ENCODE measurements at regions not wholly inside any gene's neighbourhood (a gene's known extent, or its start where the extent isn't known, plus 50 kb on each side); places are given as distances from the start of the nearest gene placed in this dataset.

DNA sequence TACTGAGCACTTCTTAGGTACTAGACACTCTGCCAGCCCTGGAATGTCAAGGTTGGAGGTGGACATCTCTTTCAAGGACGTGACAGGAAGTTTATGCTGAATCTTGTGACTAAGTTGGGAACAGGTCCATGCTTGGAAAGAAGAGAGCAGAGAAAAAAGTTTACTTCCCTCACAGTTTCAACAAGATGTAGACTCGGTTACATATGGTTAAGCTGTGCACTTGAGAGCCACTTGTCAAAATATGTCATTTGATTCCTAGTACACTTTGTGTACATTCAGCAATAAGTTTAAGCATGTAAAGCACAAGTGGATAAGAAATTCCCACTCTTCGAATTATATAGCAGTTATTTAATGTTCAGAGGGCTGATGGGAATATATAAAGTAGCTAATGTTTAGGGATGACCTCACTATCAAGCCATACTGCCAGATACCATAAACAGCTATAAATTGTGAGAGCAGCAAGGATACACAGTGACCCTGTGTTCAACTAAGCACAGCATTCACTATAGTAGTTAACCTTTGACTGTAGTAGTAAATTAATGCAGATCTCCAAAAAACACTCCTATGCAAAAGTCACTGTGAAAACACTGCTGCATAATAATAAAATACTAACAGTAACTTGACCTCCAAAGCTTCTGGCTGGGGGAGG lies 1944.6 kb upstream of the WWC1 start:
- FAIRE-seq = no peak
- DNase-seq (ENCODE audit: extremely low spot score, insufficient read length, low read depth) = no peak

DNA sequence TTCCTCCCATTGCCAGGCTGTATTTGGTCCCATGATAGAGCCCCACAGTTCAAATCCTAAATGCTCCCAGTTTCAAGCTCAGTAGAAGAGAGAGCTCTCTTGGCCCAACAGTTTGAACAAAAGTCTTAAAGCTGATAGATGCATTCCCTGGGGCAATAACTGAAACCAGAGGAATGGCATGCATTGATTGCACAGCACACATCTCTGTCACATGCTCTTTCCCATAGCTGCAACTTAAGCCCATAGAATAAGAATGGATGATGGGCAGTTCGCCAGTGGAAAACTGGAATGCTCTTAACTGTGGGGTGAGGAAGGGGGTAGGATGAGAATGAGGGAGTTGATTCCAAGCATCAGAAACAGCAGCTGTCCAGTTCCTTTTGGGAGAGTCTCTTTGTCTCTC lies 1942.4 kb upstream of the WWC1 start:
- no peak for DNase-seq (ENCODE audit: extremely low spot score, insufficient read length, low read depth)
- no peak for FAIRE-seq

DNA sequence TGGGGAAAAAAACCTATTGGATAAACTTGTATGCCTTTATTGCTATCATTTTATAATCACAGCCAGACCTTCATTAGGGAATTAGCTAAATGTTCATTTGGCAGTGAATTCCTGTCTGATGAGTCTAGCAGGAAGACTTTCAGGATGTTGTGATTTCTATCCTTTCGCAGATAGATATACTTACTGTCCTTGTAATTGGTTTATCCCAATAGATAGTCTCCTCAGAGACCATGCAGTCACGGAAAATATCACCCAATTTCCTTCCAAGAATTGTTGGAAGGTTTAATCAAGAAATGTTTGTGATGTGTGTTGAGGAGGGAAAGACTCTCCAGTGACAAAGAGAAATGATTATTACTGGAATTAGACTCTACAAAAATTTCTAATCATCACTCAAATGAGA lies 1937.9 kb upstream of the WWC1 start:
- DNase-seq (ENCODE audit: extremely low spot score, insufficient read length, low read depth) = no peak
- no peak for FAIRE-seq

DNA sequence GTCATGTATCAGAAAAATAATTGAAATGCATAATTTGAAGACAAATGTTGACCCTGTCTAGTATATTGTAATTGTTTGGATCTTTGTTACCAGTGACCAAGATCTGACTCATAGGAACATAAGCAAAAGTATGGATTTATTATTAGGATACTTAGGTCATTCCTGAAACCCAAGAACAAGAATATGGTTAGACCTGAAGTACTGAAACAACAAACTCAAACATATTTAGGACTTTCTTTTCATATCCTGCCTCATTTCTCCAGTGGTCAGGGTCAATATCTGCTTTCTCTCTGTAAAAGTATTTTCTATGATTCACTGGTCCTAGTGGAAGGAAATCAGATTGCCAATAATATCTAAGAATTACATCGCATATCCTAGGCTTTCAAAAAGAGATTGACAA lies 1937.1 kb upstream of the WWC1 start:
- DNase-seq (ENCODE audit: extremely low spot score, insufficient read length, low read depth) = no peak
- no peak for FAIRE-seq

DNA sequence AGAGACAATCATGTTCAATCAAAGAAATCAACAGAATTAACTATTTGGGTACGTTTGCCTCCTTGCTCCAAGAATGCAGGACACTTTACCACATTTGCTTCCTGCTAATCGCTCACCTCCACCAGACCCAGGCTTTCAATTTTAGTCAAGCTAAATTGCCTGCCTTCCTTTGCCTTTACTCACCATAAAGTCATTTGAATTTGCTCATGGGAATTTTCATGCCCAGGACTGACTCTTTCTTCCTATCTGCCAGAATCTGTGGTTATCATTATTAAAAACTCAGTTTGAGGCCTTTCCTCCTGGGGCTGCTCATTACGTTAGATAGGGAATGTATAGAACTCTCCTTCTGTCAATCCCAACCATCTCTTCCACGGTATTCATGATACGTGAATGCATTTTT lies 1935.3 kb upstream of the WWC1 start:
- FAIRE-seq (no peak), DNase-seq (ENCODE audit: extremely low spot score, insufficient read length, low read depth) (no peak)

DNA sequence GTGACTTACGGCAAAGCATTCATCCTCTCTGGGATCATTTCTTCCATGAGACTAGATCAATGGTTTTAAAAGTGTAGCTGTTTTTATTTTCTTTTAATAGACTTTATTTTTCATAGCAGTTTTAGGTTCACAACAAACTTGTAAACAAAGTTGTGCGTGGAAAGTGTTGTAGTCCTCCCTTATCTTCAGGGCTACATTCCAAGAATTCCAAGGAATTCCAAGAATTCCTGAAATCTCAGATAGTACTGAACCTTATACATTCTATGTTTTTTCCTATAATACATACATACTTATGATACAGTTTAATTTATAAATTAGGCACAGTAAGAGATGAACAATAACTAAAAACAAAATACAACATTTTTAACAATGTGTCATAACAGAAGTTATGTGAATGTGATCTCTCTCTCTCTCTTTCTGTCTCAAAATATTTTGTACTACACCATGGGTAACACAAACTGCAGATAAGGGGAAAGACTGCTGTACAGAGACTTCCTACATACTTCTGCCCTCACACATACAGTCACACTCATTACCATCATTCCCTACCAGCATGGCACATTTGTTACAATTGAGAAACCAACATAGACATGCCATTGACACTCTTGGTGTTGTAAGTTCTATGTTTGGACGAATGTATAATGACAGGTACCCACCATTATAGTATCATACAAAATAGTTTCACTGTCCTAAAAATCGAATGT lies 1933.2 kb upstream of the WWC1 start:
- no peak for FAIRE-seq
- no peak for DNase-seq (ENCODE audit: extremely low spot score, insufficient read length, low read depth)

DNA sequence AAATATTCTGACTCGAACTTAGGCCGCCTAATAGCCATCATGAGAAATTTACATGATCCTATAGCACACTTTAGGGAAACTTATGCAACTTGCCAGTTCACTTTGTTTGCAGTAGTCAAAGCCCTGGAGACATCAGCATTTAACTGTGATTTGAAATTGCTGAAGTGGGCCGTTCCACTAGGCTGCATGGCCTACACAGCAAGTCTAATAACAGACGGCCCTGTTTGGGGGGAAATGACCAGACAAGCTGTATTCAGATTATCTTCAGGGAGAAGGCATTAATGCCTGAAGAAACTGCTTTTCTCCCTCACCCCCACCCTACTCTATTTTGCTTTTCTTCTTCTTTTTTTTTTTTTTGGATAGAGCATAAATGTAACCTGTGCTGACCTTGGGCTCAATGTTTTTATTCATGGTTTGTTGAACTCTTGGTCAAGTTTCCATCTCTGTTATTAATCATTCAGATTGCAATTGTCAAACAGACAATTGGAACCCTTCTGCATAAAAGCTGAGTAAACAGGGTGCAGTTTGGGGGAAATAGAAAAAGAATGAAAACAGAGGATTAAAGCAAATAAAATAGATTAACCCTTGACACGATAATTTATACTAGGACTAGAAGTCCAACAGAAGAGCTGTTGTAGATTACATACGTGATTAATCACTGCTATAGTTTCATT lies 1928.2 kb upstream of the WWC1 start:
- no peak for DNase-seq (ENCODE audit: extremely low spot score, insufficient read length, low read depth)
- no peak for FAIRE-seq

DNA sequence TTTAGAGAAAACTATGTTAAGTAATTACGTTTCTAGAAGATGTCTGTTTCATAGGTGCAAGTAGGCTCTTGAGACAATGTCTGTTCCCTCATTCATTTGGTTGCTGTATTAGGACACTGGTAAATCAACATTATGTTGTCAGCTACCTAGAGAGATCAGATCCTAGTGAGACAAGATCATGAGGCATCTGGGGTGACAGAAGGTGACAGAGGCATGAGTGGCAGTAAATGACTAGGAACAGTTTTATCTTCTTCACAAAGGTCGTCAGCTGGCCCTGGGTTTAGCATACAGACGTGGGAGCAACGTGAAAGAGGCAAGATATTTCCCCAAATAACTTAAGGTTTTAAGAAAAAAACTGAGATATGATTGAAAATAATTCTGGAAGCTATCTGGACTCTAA lies 1926.3 kb upstream of the WWC1 start:
- DNase-seq (ENCODE audit: extremely low spot score, insufficient read length, low read depth) (no peak), FAIRE-seq (no peak)

DNA sequence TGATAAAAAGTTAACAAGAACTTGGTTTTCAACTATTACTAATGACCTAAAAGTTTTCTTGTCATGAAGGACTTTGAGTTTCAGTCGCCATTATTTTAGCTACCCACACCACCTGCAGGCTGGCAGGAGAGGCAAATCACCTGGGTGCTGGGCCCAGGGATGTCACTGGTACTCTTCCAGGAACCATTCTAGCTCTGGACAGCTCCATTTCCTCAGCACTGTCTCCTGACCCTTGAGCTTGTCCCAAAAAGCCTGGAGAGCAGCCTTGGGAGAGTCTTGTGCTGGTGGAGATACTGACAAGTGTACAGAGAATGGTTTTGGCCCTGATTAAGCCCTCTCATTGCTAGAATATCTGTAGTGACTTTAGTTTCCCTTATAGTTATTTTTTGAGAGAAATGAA lies 1924.1 kb upstream of the WWC1 start:
- DNase-seq (ENCODE audit: extremely low spot score, insufficient read length, low read depth) (no peak), FAIRE-seq (no peak)

DNA sequence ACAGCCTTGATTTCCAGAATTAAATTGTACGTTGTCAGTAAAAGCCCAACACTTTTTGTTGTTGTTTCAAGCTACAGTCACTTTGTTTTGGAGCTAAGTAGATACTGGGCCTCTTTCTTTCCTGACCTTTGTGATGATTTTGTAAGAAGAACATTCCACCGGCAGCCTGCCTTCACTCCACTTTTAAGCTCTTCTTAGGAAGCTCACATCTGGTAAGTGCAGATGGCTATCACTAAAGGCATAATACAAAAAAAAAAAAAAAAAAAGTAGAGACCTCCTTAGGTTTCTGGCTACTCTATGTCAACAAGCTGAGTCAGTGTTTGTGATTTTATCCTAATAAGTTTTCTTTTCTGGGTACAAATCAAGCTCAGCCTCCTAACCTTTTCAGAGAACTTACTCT lies 1922.1 kb upstream of the WWC1 start:
- DNase-seq (ENCODE audit: extremely low spot score, insufficient read length, low read depth) = no peak

DNA sequence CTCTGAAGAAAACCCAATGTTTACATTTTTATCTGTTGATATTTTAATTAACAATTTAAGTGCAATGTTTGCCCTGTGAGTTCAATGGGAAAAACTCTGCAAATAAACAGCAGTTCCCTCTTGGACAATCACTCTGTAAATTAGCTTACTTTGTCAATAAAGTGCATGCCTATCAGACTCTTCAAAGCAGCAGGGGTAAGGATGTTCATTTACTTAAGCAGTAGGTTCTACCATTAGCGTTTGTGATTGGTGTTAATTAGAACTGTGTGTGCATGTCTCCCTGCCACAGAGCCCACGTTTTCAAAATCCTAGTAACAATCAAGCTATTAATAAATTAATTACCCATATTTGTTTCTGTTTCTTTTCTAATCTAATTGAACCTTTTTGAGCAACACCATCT lies 1921.6 kb upstream of the WWC1 start:
- DNase-seq (ENCODE audit: extremely low spot score, insufficient read length, low read depth) (no peak), FAIRE-seq (no peak)

More for the DNA sequence above, 1922.1 kb upstream of the WWC1 start:
- no peak for FAIRE-seq

DNA sequence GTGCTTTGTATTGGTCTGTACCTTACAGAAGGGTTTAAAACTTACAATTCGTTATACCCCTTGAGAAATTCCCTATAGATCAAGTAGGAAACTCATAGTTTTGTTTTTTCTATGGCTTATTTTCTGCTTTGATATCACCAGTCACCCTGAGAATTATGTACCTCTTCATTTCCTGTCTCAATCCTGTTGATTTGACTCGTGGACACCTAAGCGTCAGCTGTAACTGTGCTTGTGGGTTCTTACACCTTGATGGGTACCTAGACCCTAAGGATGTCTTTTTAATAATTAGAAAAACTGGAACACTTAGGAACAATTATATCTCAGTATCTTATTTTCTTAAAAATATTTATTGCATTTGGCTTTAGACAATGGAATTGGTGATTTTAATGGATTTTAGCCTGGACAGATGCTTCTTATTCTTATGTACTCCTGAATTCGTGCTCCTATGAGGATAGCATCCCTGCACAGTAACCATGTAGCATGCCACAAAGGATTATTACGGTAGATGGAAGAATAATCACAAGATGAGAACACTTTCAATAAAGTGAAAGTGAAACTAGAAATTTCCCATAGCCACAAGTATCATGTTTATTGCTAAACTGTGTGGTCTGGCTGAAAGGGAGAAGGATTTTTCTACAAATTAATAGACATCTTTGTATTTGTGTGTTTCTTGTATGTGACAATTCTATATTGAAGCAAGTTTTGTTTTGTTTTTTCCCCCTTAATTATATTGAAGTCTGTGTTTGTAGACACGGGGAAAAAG lies 1920.3 kb upstream of the WWC1 start:
- DNase-seq (ENCODE audit: extremely low spot score, insufficient read length, low read depth) (no peak), FAIRE-seq (no peak)

DNA sequence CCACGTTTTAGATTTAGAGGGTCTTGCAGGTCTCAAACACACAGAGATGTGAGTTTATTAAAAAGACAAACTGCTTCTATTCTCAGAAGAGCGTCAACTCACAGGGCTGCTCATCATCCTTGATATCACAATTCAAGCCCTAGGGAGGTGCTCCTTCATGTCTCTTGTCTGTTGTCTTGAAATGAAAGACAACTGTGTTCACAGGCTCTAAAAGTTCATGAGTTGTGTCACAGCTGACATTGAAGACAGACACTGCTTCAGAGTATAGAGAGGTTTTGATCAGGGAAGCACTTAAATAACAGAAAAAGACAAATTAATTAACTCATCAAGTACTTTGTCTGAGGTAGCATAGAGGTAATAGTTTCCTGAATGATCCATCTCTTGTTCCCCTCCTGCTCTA lies 1917.6 kb upstream of the WWC1 start:
- DNase-seq (ENCODE audit: extremely low spot score, insufficient read length, low read depth) = no peak
- no peak for FAIRE-seq

DNA sequence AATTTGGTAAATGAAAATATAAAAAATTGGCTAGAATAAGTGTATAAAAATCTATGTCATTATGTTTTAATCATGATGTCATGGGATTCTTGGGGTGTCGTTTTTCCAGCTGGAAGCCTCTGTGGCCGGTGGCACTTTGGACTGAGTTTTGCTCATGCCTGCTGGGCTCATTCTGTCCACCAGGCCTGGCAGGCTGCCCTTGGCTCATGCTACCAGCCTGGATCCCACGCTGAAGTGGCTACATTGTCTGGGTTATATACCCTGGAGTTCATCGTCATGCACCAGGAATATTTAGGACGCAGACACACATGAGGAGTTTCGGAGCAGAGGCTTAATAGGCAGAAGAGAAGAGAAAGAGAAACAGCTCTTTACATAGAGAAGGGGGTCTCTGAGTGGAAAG lies 1913.7 kb upstream of the WWC1 start:
- no peak for DNase-seq (ENCODE audit: extremely low spot score, insufficient read length, low read depth)
- FAIRE-seq = no peak

DNA sequence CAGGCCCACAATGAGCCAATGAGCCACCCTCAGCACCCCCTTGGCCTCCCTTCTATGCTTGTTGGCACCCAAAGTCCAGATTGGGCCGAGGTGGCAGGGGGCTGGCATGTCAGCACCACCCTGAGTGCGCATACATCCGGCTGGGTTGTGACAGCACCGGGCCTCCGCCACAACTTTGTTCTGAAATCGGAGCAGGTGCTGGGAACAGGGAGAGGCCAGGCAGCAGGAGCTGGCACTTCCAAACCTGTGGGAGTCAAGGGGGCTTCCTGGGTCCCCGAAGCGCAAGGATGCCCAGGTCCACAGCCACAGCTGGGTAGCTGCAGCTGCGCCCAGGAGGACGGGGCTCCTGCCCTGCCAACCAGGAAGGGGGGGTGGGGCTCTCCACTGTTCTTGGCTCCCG lies 1911.9 kb upstream of the WWC1 start:
- FAIRE-seq (no peak), DNase-seq (ENCODE audit: extremely low spot score, insufficient read length, low read depth) (no peak)

DNA sequence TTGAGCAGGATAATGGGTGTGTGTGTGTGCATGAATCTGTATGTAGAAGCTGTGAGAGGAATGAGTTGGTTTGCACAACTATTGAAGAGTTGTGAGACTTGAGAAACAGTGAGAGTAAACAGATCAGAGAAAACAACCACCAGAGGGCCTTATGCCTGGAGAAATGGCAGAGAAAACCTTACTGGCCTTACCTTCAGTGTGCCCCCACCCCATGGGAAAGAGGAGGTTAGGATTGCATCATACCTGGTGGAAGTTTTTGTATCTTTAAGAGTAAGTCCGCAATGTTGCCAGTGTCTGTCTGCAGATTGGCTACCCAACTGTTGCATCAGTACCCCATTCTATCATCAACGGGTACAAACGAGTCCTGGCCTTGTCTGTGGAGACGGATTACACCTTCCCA lies 1909.4 kb upstream of the WWC1 start:
- FAIRE-seq (no peak), DNase-seq (ENCODE audit: extremely low spot score, insufficient read length, low read depth) (no peak)

DNA sequence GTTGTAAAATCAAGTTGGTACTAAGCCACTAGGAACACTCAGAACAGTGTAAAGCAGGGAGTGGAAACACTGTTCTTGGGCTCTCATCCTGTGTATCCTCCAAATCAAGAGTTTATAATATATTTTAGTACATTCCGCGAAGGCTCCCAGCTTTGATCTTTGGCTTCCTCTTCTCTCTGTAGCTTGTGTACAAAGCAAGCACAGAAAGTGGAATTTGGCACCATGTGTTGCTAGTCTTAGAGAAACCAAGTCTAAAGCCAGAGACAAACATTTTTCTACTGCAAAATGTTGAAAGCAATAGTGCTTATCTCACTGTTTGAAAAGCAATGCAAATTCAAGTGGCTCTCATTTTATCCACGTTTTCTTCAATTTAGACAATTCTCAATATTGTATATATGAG lies 1893.3 kb upstream of the WWC1 start:
- DNase-seq (ENCODE audit: extremely low spot score, insufficient read length, low read depth) = no peak
- no peak for FAIRE-seq

DNA sequence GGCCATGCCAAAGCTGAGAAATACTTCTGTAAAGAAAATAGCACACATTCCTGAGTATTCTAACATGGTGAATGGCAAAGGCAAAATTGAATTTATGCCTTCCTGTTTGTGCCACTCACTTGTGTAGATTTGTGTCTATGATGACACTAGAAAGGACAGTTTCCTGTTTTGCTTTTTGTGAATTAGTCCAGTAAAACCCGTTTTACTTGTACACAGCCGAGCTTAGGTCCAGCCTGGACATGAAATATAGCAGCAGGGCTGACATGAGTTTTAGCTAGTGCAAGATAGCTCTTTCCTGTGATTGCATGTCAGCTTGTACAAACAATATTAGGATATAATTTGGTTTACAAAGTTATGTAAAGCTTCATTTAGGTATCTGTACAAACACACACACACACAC lies 1891.7 kb upstream of the WWC1 start:
- DNase-seq (ENCODE audit: extremely low spot score, insufficient read length, low read depth) (no peak), FAIRE-seq (no peak)

DNA sequence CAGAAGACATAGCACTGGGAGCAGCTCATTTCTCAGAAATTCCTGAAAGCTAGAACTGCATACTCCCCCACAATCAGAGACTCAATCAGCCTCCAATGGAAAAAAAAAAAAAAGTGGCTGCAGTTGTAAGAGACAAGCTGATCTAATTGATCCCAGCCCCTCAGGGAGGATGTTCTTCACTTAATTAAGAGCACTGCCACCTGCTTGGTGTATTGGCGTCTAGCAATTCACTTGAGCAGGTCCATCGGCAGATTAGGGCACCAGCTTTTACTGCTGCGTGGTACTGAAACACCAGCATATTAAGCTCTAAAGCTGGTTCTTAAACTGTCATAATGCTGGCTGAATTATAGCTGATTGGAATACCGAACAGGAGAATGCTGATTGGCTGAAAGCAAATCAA lies 1890.1 kb upstream of the WWC1 start:
- DNase-seq (ENCODE audit: extremely low spot score, insufficient read length, low read depth) = no peak
- no peak for FAIRE-seq

DNA sequence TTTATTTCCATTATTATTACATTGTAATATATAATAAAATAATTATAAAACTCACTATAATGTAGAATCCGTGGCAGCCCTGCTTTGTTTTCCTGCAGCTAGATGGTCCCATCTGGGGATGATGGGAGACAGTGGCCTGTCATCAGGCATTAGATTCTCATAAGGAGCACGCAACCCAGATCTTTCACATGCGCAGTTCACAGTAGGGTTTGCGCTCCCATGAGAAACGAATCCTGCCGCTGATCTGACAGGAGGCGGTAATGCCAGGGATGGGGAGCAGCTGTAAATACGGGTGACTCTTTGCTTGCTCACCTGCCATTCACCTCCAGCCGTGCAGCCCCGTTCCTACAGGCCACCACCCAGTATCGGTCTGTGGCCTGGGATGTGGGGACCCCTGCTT lies 1879.3 kb upstream of the WWC1 start:
- FAIRE-seq (no peak), DNase-seq (ENCODE audit: extremely low spot score, insufficient read length, low read depth) (no peak)

DNA sequence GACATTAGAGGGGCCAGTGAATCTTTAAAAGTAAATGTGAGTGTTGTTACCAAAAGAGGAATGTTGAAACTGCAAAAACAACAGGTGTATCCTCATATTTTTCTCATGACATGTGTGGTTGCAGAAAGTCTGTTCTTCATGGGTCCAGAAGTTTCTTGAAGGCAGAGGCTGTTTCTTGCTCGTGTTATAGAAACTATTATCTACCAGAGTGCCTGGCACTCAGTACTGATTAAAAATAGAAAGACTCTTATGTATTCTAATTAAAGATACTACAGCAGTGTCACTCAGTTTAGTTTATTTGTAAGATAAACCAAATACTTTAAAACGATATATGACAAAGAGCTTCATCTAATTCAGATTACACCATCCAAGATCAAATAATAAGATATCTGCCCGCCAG lies 1864.2 kb upstream of the WWC1 start:
- FAIRE-seq (no peak), DNase-seq (ENCODE audit: extremely low spot score, insufficient read length, low read depth) (no peak)

Data from GM18507 (cell line).